Esophagus squamous epithelium (tissue), 5 donors: ENCODE measurements at regions not wholly inside any gene's neighbourhood (a gene's known extent, or its start where the extent isn't known, plus 50 kb on each side); places are given as distances from the start of the nearest gene placed in this dataset.

ENCODE experiments used
- DNase-seq: peaks from one replicate; lab custom pipeline; 2025; lab: John Stamatoyannopoulos, UW
- H3K27ac ChIP-seq, 4 donors: fragments of 200-600 bp; sonication (generic); one replicate each; pipeline ENCODE4 v1.5.1; 2016 to 2019; ENCODE audit warnings: mild to moderate bottlenecking in 1 of 4
- H3K27me3 ChIP-seq, 4 donors: fragments of 200-600 bp; sonication (generic); 1 replicate in 3 of 4; 2 replicates in 1 of 4; pipeline versions ENCODE4 v1.5.1 to v1.6.0; 2017 to 2021; ENCODE audit warnings: antibody characterized with exemption in 1 of 4
- H3K36me3 ChIP-seq, 3 donors: fragments of 200-600 bp; sonication (generic); one replicate each; pipeline ENCODE4 v1.5.1; 2016 to 2019
- H3K4me1 ChIP-seq, 3 donors: fragments of 200-600 bp; sonication (generic); one replicate each; pipeline ENCODE4 v1.5.1; 2017 to 2019
- H3K4me3 ChIP-seq, 4 donors: fragments of 200-600 bp; sonication (generic); 1 replicate in 3 of 4; 2 replicates in 1 of 4; pipeline ENCODE4 v1.5.1; 2016 to 2019; ENCODE audit warnings: mild to moderate bottlenecking in 2 of 4, moderate library complexity in 1 of 4
- H3K9me3 ChIP-seq, 3 donors: fragments of 200-600 bp; sonication (generic); one replicate each; pipeline ENCODE4 v1.5.1; 2016 to 2019
- CTCF ChIP-seq, 6 experiments: fragments of 450-650 bp in 4 of 6; fragments of 200-600 bp in 2 of 6; sonication (generic) in 2 of 6; IDR thresholded peaks; one replicate each; pipeline ENCODE4 v1.5.1; 2016 to 2019; ENCODE audit warnings: antibody characterized with exemption in 6 of 6, mild to moderate bottlenecking in 4 of 6, moderate library complexity in 4 of 6
- POLR2A ChIP-seq, 4 donors: fragments of 450-650 bp; IDR thresholded peaks; one replicate each; pipeline ENCODE4 v1.6.1; 2017; ENCODE audit warnings: antibody characterized with exemption in 4 of 4, mild to moderate bottlenecking in 4 of 4, moderate library complexity in 3 of 4
- WGBS, 2 donors: methylation state at CpG; one replicate each; pipeline ENCODE4 v1.1.5; 2018; 5-methylcytosine and 5-hydroxymethylcytosine counted together
- intact Hi-C: fragments of 100-400 bp; cut with DNase I; formaldehyde crosslinking; loops from one replicate; pipeline ENCODE4 v1.15.0; 2022
- donor health status: DM: yes; HTN: yes; CAD: no.

GRCh38 chr5:27434335-27434734 is 395.9 kb upstream of the CDH9 start:
- Histone ChIP-seq H3K27me3 (no peaks in the 10 kb centered on the region), H3K27ac (peak overlapping the region in 1 of 4 donors; percentile 47), H3K36me3 (no peaks in the 10 kb centered on the region), H3K4me3 (no peak overlapping the region), H3K4me1 (no peaks in the 10 kb centered on the region), H3K9me3 (peaks cover 0 to 6% (median 0%) of the 10 kb centered on the region in 3 donors)
- WGBS, 2 donors, result 33 to 42% methylated on average over 4 of the region's 4 CpGs
- DNase-seq, result no peak
- no peak for TF ChIP-seq POLR2A (IDR thresholded peaks at IDR 0.05)
- TF ChIP-seq CTCF (IDR thresholded peaks at IDR 0.05), result no peak
- intact Hi-C loops, result no loop called here

- no peak overlapping the region for H3K4me3 ChIP-seq
- no peak for DNase-seq
- H3K27ac ChIP-seq, result no peak overlapping the region
- TF ChIP-seq CTCF (IDR thresholded peaks at IDR 0.05) (no peak), POLR2A (IDR thresholded peaks at IDR 0.05) (no peak)
- H3K27me3 ChIP-seq, result no peaks in the 10 kb centered on the region
- no peaks in the 10 kb centered on the region for H3K4me1 ChIP-seq
- H3K36me3 ChIP-seq, result no peaks in the 10 kb centered on the region
- no peaks in the 10 kb centered on the region for H3K9me3 ChIP-seq
- 81 to 86% methylated on average over 1 of the region's 1 CpG for WGBS, 2 donors
- intact Hi-C loops, result no loop called here
Observed at GRCh38 chr5:27414099-27414498, 375.7 kb upstream of the CDH9 start.

- H3K9me3 ChIP-seq, result no peaks in the 10 kb centered on the region
- no peaks in the 10 kb centered on the region for H3K4me1 ChIP-seq
- no peaks in the 10 kb centered on the region for H3K36me3 ChIP-seq
- TF ChIP-seq POLR2A (IDR thresholded peaks at IDR 0.05) (no peak), CTCF (IDR thresholded peaks at IDR 0.05) (no peak)
- no peaks in the 10 kb centered on the region for H3K27me3 ChIP-seq
- intact Hi-C loops, result no loop called here
- WGBS, 2 donors, result 36 to 50% methylated on average over 1 of the region's 1 CpG
- no peak overlapping the region for H3K27ac ChIP-seq
- no peak for DNase-seq
- no peak overlapping the region for H3K4me3 ChIP-seq
Observed at GRCh38 chr5:27412384-27412783, 374.0 kb upstream of the CDH9 start.

- H3K27me3 ChIP-seq, result no peaks in the 10 kb centered on the region
- H3K9me3 ChIP-seq, result no peaks in the 10 kb centered on the region
- TF ChIP-seq CTCF (IDR thresholded peaks at IDR 0.05), result no peak
- TF ChIP-seq POLR2A (IDR thresholded peaks at IDR 0.05), result no peak
- H3K4me1 ChIP-seq, result no peaks in the 10 kb centered on the region
- DNase-seq, result no peak
- no peak overlapping the region for H3K4me3 ChIP-seq
- 41 to 70% methylated on average over 1 of the region's 1 CpG for WGBS, 2 donors
- no peaks in the 10 kb centered on the region for H3K36me3 ChIP-seq
- no peak overlapping the region for H3K27ac ChIP-seq
- intact Hi-C loops, result no loop called here
Observed at GRCh38 chr5:27406020-27406419, 367.6 kb upstream of the CDH9 start.

GRCh38 chr5:27403243-27403882 is 365.0 kb upstream of the CDH9 start:
- H3K36me3 ChIP-seq, result no peaks in the 10 kb centered on the region
- H3K4me1 ChIP-seq, result no peaks in the 10 kb centered on the region
- TF ChIP-seq POLR2A (IDR thresholded peaks at IDR 0.05) (no peak), CTCF (IDR thresholded peaks at IDR 0.05) (no peak)
- H3K27me3 ChIP-seq, result no peaks in the 10 kb centered on the region
- H3K4me3 ChIP-seq, result peak overlapping the region in 1 of 4 donors; percentile 35
- 63 to 64% methylated on average over 5 of the region's 5 CpGs for WGBS, 2 donors
- no peak overlapping the region for H3K27ac ChIP-seq
- H3K9me3 ChIP-seq, result no peaks in the 10 kb centered on the region
- DNase-seq, result no peak
- intact Hi-C loops, result no loop called here
